ENCODE measurements at regions not wholly inside any gene's neighbourhood (a gene's known extent, or its start where the extent isn't known, plus 50 kb on each side); places are given as distances from the start of the nearest gene placed in this dataset.

- DNase-seq (ENCODE audit: low read depth in 4 of 4, low spot score in 3 of 4), result no peak
Measured at GRCh38 chr3:181764544-181764943, 52.8 kb downstream of the SOX2 start.

GRCh38 chr3:181770296-181770695 lies 58.6 kb downstream of the SOX2 start:
- no peak for DNase-seq (ENCODE audit: low read depth in 4 of 4, low spot score in 3 of 4)

DNA sequence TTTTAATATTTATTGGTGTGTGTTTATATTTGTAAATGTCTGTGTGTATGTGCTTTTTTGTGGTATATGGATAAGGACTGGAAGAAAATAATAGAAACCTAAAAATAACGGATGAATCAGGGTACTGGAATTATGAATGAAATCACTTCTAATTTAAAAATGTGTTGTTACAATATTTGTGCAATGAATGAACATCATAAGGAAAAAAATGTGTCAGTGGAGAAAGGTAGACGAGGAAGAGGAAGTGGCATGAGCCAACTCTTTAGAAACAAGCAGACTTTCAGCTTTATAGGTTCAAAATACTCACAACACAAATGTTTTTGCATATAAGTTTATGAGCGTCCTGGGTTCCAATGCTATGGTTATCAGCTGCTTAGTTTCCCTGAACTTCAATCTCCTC lies 59.4 kb downstream of the SOX2 start:
- DNase-seq (ENCODE audit: low read depth in 4 of 4, low spot score in 3 of 4), result no peak

- DNase-seq (ENCODE audit: low read depth in 4 of 4, low spot score in 3 of 4), result no peak
Measured at GRCh38 chr3:181772166-181772565, 60.4 kb downstream of the SOX2 start.

GRCh38 chr3:181773921-181774320 lies 62.2 kb downstream of the SOX2 start:
- no peak for DNase-seq (ENCODE audit: low read depth in 4 of 4, low spot score in 3 of 4)

DNA sequence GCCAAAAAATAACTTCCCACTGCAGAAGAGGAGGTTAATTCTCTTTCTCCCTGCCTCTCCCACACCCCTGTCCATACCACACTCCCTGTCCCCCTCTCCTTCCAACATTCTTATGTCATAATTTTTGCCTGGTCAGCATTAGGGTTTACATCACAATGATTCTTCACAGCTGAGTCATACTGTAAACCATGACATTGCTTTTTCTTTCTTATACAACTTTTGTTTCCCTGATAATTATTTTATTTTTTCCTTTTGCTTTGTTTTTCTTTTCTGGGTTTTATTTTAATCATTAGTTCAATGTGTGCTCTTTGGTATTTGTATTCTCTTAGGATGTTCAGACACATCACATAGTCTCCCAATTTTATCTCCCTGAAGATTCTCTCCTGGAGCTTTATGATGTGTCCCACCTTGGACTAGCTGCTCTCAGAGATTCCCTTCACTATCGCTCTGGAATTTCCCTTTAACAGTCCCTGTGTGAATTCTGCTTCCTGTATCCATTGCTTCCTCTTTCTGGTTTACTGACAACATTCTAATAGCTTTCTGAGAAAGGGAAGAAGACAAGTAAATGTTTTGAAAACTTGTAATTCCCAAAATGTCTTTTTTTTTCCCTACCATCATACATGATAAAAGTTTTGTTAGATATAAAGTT lies 70.7 kb downstream of the SOX2 start:
- DNase-seq (ENCODE audit: low read depth in 4 of 4, low spot score in 3 of 4), result no peak

DNA sequence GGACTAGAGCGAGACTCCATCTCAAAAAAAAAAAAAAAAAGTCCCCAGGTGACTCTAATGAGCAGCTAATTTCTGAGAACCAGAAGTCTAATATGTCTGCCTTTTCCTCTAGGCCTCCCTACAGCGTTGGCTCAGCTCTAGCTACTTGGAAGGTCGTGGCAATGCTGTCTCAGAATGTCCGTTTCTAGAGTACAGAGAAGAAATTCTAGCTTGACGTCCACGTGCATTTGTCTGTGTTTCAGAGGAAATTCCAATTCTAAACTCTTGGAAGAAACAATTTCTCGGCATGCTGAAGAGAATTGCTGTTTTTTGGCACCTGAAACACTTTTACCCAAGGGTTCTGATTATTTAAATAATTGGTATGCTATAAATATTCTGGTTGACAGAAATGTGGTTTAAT lies 78.8 kb downstream of the SOX2 start:
- no peak for DNase-seq (ENCODE audit: low read depth in 4 of 4, low spot score in 3 of 4)

DNA sequence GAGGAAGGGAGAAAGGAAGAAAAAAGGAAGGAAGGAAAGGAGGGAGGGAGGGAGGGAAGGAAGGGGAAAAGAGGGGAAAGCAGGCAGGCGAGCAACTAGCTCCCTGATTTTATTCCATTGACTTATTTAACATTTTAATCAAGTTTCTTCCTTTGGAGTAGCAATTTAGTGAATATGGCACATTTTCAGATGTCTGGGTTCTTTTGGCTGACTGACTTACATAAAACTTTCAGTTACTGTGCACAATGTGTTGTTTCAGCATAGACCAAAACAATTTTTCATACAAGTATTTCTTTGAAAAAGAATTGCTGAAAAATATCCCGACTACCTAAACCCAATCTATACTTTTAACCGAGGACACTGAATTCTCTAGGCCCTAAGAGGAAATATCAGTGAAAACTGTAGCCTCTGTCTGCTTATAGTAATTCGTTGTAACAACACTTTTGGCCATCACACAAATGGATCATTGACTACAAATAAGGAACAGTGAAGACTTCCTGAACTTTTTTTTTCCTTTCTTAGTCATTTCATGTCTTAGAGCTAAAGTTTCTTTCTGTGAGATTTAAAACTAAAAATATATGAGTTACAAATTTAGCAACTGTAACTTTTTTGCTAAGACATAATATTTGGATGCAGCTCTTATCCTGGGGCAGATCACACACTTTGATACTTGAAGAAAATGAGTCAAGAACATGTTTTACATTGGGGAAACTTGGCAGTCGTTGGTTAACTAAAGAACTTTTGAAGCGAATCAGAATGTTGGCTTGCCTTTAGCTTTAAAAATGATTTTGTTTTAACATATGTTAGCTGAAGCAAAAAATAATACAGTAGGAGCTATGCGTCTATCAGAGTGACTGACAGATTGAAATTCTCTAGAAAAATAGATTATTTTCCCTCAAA lies 79.6 kb downstream of the SOX2 start:
- DNase-seq (ENCODE audit: low read depth in 4 of 4, low spot score in 3 of 4), result no peak

GRCh38 chr3:181793006-181793405 lies 81.3 kb downstream of the SOX2 start:
- no peak for DNase-seq (ENCODE audit: low read depth in 4 of 4, low spot score in 3 of 4)

DNA sequence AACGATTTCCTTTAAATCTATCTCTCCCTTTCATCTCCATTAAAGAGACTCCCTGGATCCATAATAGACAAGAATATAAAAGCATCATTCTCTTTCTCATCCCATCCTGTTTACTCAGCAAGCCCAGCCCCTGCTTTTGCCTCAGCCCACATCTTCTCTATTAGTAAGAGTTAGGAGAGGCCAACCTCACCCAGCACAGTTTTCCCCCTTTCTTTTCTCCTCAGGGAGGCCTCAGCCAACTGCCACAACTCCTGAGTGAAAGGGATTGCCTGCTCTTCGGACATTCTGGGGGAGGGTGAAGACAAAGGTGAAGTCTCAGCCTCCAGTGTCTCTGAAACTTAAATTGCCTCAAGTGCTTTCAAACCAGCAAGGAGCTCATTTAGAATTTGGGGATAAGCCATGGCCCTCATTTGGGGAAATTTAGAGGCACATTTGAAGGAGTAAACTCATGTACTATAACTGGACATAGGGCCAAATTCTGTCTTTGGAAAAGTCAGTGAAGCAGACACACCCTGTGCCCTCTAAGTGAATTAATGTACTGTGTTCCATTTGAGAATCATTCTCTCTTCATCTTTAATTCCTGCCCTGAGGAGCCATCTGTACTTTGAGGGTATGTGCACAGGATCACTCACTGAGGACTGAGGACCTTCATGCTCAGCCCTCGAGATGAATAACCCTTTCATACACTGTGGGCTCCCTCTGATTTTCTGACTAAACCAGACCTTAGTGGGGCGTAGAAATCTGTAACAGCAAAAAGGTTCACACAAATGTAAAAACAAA lies 82.5 kb downstream of the SOX2 start:
- DNase-seq (ENCODE audit: low read depth in 4 of 4, low spot score in 3 of 4), result no peak

DNA sequence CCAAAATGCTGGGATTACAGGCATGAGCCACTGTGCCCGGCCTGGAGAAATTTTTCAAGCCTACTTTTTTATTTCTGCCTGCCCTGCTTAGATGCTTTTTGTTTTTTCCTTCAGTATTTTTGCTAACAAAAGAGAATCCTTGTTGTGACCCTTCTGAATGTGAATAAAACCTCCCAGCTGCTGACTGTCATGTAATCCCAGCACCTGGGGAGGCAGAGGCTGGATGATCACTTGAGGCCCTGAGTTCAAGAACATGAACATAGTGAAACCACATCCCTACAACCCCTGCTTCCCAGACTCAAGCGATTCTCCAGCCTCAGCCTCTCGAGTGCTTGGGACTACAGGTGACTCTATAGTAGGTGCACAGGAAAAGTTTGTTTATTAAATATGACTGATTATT lies 84.9 kb downstream of the SOX2 start:
- no peak for DNase-seq (ENCODE audit: low read depth in 4 of 4, low spot score in 3 of 4)

GRCh38 chr3:181797431-181797830 lies 85.7 kb downstream of the SOX2 start:
- DNase-seq (ENCODE audit: low read depth in 4 of 4, low spot score in 3 of 4), result no peak

DNA sequence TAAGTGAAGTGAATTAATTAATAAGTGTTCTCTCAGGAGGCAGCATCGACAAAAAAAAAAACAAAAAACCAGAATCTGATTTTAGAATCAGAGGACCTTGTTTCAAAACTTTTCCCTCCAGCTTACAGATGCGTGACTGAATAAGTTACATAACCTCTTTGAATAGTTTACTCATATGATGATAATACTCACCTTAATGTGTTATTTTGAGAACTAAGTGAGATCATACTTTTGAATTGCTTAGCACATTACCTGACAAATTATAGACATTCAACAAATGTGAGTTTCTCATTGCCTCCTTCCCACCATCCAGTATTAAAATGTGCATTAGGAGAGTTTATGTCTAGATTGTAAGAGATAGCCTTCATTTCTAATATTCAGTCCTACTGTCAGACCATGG lies 94.0 kb downstream of the SOX2 start:
- no peak for DNase-seq (ENCODE audit: low read depth in 4 of 4, low spot score in 3 of 4)

DNA sequence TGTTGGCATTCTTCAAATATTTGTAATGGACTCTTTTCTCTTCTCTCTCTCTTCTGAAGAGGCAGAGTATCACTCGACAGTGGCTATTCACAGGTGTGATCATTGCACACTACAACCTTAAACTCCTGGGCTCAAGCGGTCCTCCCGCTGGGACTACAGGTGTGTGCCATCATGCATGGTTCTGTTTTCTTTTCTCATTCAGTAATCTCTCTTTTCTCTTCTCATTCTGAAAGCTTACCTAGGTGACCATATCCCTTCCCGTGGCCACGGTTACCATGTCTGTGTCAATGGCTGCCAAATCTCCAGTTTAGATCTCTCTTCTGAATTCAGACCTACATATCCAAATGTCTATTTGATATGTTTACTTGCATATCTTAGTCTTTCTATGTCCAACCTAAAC lies 96.3 kb downstream of the SOX2 start:
- DNase-seq (ENCODE audit: low read depth in 4 of 4, low spot score in 3 of 4), result no peak

DNA sequence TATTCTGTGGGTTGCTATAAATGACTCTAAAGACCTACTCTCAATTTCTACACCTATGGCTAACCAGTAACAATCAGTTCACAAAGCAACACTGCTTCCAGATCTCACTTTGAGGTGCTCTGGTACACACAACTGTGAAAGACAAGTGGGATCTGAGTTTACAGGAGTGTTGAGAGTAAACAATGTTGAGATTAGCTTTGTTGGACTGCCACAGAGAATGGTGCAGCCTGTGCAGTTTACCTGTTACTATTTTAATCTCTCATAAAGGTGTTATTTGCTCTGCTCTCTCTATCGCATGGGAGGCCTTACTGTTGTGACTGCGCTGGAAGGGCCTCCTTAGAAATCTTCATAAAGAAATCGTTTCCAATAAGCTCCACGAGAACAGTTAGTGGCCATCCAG lies 112.0 kb downstream of the SOX2 start:
- no peak for DNase-seq (ENCODE audit: low read depth in 4 of 4, low spot score in 3 of 4)

- DNase-seq (ENCODE audit: low read depth in 4 of 4, low spot score in 3 of 4), result no peak
Measured at GRCh38 chr3:181824961-181825360, 113.2 kb downstream of the SOX2 start.

DNA sequence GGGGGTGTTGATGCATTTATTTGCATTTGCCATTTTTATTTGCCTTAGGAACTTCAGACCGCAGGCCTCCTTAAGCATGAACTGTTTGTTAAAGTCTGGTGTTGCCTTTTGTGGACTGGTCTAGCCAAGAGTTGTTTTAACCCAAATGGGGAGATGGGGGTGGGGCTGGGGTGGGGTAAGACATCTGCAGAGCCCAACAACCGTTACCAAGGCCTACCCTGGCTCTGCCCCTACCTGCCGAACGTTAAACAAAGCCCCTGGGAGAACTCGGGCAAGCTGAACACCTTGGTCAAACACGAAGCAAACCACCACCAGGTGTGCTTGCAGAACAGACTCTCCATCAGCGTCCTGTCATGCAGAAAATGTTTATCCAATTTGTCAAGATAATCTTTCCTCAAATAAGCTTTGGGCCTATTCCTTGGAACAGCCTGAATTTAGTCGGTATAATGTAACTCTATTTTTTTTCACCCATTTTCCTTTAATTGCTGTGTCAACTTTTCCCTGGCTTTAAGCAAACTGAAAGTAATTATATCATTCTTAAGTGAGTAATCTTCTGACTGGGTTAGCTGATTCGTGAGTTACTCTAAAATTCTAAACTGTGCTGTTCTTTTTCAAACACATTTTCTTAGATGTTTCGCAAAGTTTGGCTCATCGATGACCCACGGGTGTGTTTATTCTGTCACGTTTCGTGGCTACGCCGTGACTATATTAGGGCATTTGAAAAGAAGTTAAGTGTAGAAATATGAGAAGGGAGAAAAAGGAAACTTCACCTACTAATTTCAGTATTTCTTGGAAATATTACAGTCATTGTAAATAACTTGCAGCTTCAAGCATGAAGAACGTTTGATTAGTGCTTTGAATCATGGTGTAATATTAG lies 127.6 kb downstream of the SOX2 start:
- no peak for DNase-seq (ENCODE audit: low read depth in 4 of 4, low spot score in 3 of 4)

- no peak for DNase-seq (ENCODE audit: low read depth in 4 of 4, low spot score in 3 of 4)
Measured at GRCh38 chr3:181839916-181840297, 128.2 kb downstream of the SOX2 start.

GRCh38 chr3:181844211-181844610 lies 132.5 kb downstream of the SOX2 start:
- no peak for DNase-seq (ENCODE audit: low read depth in 4 of 4, low spot score in 3 of 4)

DNA sequence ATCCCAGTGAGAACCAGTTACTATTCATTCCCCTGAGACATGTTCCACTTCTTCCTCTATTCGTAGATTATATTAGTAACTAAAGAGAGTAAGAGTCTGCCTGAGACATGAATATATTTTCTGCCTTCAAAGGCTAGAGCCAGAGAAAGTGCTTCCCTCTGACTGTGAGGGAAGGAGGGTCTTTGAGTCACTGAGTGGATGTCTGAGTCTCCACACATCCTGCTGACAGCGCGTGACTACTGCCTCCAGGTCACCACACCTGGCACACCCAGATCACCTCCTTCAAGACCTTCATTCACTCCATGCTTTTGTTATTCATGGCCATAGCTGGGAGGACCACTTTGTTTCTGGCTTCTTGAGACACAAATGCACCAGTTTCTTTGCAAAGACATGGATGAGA lies 135.6 kb downstream of the SOX2 start:
- DNase-seq (ENCODE audit: low read depth in 4 of 4, low spot score in 3 of 4), result no peak

DNA sequence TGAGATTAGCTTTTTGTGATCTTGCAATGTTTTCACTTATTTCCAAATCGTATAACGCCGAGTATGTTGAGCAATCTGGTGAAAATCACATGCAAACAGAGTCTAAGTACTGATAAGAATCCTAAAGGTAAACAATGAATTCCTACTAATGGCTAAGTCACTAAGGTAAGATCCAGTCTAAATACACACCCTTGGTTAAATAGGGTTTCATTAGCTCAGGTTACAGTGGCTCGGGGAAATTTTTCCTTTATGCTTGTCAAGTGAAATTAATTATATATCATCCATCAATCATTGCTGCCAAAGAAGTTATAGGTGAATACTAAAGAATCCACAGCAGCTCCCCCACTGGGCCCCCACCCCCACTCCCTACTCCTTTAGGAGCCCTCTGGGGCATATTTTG lies 139.3 kb downstream of the SOX2 start:
- no peak for DNase-seq (ENCODE audit: low read depth in 4 of 4, low spot score in 3 of 4)

Measured in right renal pelvis (tissue), 4 donors.